Jurkat, Clone E6-1 (cell line): ENCODE measurements at regions not wholly inside any gene's neighbourhood (a gene's known extent, or its start where the extent isn't known, plus 50 kb on each side); places are given as distances from the start of the nearest gene placed in this dataset.

Experiments
- DNase-seq: peaks from one replicate; pipeline ENCODE4 v3.0.0-alpha.2; 2011; ENCODE audit warnings: low read depth, low spot score
- H3K4me3 ChIP-seq: 2 replicates; pipeline ENCODE4 v1.5.1; 2011; ENCODE audit warnings: mild to moderate bottlenecking, low read length, control low read depth, moderate library complexity

GRCh38 chr10:65320236-65321026 lies 1605.4 kb upstream of the LRRTM3 start:
- DNase-seq = no peak
- no peak overlapping the region for H3K4me3 ChIP-seq

DNA sequence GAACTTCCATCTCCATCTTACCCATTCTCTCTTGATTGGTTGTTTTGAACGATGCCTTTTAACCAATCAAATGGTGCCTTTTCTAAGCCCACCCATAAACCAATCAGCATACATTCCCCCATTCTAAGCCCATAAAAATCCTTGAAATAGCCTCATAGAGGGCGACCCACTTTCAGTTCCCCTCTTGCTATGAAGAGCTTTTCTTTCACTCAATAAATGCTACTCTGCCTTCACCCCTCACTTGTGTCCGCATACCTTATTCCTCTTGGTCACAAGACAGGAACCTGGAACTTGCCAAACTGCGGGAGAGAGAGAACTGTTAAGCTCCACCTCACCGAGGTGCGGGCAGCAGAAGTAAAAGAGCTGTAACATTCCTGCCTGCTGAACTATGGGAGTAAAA lies 1602.0 kb upstream of the LRRTM3 start:
- no peak for DNase-seq
- H3K4me3 ChIP-seq = no peak overlapping the region

- no peak overlapping the region for H3K4me3 ChIP-seq
- no peak for DNase-seq
Measured at GRCh38 chr10:65325913-65326312, 1599.9 kb upstream of the LRRTM3 start.

DNA sequence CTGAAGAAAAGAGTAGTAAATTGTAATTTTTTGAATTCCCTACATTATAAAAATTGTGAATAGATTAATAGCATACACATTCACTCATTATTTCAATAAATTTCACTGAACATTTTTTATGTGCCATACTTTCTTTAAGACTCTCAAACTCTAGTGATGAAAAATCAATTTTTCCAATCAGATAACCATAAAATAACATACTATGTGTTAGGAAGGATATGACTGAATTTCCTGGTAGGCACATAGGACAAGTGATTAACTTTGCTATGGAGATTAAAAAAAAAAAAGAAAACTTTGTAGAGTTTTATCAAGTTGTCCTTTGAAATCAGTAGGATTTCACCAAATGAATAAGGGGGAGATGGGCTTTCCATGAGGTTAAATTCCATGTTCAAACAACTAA lies 1597.3 kb upstream of the LRRTM3 start:
- no peak for DNase-seq
- no peak overlapping the region for H3K4me3 ChIP-seq

GRCh38 chr10:65335311-65335710 lies 1590.5 kb upstream of the LRRTM3 start:
- no peak for DNase-seq

DNA sequence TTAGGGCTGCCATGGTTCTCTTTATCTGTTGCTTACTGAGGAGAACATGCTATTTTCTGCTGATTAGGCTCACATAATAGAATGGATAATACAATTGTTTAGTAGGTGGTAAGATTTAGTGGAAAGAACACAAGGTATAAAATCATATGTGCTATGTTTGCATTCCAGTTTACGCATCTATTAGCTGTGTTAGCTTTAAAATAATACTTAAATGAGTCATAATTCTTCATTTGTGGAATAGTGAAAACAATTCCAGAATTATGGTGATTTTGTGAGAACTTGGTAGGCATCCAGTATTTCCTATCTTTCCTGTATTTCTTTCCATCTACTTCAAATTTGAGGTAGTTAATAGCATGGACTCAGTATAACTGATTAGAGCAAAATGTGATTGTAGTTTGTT lies 1585.5 kb upstream of the LRRTM3 start:
- H3K4me3 ChIP-seq = no peak overlapping the region
- DNase-seq = no peak

More at GRCh38 chr10:65335311-65335710, 1590.5 kb upstream of the LRRTM3 start:
- H3K4me3 ChIP-seq = no peak overlapping the region

DNA sequence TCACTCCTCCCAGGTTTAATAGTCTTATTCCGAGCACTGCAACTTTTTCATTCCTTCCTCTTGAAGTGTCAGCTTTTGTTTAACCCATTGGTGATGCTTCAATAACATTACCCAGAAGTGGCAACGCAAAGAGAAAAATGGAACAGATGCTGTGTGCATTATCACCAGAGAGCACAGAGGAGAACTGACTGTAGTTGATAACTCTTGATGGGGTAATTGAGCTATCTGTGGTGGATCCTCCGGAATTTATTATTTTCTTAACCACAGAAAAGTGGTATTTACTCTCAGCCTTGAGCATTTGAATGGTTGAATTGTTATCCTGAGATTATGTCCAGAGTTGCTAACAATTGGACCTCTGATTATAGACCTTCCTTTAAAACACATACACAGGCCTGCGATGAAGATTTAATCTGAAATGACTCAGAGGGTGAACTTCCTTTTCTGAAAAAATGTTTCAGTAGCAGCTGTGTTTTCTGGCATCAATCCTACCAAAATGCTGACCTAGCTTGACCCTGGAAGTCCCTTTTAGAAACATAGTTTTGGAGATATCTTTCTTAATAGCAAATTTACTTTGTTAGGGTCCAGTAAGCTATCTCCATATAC lies 1584.4 kb upstream of the LRRTM3 start:
- no peak for DNase-seq
- H3K4me3 ChIP-seq = no peak overlapping the region

DNA sequence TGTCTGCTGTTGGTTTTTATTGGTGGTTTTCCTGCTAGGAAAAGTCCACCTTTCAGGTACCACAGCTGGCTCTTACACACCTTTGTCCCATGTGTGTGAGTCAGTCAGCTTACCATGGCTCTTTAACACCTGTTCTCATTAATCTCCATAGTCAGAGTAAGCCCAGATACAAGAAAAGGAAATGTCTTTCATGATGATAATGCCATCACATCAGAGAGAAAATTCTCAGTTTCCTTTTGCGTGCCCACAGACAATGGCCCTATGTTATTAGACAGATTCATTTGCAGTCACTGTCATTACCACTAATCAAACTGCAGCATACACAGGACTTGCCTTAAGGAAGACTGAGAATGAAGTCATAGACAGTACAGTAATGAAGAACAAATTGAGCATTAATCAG lies 1583.6 kb upstream of the LRRTM3 start:
- DNase-seq = no peak
- H3K4me3 ChIP-seq = no peak overlapping the region

DNA sequence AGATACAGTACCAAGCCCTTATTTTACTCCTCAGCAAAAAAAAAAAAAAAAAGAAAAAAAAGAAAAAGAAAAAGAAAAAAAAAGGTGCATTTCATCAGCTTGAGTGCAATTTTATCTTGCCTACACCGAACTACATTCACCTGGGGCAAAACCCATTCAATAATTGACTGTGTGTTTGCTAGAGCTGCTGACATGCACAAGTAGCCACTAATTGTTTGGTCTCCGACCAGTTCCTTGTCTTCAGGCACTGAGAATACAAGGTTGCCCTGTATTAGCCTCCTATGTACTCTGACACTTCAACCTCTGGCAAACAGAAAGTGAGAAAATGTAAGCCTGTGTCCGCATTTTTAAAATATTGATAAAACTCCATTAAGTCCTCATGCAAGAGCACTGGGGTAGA lies 1579.4 kb upstream of the LRRTM3 start:
- DNase-seq = no peak
- no peak overlapping the region for H3K4me3 ChIP-seq

GRCh38 chr10:65348637-65349036 lies 1577.2 kb upstream of the LRRTM3 start:
- no peak for DNase-seq
- no peak overlapping the region for H3K4me3 ChIP-seq

- no peak for DNase-seq
- no peak overlapping the region for H3K4me3 ChIP-seq
Measured at GRCh38 chr10:65350611-65351010, 1575.2 kb upstream of the LRRTM3 start.

DNA sequence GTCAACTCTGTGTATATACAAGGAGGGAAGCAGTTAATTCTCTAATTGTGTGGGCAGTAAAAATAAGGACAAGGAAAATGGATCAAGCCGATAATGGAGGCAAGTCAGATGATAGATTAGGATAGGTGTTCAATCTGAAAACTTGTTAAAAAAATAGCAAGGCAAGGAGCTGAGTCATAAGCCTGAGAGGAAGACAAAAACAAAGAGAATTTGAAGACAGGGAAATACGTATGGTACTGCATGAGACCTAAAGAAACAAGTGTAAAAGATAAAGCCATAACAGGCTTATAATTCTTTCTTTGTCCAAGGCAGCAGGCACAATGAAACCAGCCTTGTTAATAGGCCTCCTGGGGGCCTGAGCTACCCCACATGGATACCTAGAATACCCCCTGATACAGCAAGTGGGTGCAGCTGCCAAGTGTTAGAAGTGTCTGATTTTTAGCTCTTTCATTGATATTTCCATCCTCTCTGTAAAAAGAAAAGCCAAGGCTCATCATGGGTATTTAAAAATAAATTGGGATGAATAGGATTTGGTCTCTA lies 1570.6 kb upstream of the LRRTM3 start:
- DNase-seq = no peak
- H3K4me3 ChIP-seq = no peak overlapping the region

DNA sequence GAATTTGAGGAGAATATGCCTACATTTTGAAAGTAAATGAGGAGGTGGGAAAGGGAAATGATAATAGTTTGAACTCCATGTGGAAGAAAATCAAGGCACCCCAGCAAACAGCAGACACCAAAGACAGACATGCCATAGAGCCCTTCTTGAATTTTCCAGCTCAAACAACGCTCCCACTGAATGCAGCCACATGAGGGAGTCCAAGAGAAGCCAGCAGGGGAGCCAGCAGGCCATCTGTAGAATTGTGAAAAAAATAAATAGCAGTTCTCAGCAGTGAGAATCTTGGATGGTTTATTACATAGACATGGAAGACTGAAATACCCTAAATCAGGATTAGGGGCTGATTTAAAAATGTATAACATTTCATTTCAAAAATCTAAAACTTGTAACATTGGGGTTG lies 1567.3 kb upstream of the LRRTM3 start:
- H3K4me3 ChIP-seq = no peak overlapping the region
- DNase-seq = peak; percentile 0

DNA sequence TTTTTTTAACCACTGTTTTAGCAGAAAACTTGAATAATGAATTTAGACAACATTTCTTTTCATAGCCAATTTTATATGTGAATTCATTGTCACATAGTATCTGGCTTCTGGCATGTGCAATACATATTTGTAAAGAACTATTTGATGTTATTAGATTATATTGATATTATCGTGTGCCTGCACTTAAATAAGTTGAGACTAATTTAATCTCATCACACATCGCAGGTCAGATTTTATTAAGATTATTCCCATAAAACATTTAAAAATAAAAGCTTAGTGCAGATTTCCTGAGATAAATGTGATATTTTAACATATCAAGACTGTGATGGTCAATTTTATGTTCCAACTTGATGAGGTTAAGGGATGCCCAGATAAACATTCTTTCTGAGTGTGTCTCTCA lies 1565.3 kb upstream of the LRRTM3 start:
- H3K4me3 ChIP-seq = no peak overlapping the region
- DNase-seq = no peak

DNA sequence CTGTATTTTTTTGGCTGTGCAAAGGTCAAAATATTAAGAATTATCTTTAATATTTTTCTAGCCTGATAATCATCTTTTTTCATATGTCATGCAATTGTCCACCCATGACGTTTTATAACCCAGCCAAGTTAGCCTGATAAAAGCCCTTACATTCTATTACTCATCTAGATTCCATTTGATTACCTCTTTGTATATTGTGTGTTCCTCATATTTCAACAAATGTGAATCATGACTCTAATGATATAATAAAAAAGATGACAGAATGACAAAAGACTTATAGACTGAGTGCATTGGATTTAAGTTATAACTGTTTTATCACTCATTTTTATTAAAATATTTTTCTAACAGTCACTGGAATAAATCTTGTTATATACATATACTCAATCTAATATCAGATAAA lies 1560.0 kb upstream of the LRRTM3 start:
- H3K4me3 ChIP-seq = no peak overlapping the region
- DNase-seq = no peak

DNA sequence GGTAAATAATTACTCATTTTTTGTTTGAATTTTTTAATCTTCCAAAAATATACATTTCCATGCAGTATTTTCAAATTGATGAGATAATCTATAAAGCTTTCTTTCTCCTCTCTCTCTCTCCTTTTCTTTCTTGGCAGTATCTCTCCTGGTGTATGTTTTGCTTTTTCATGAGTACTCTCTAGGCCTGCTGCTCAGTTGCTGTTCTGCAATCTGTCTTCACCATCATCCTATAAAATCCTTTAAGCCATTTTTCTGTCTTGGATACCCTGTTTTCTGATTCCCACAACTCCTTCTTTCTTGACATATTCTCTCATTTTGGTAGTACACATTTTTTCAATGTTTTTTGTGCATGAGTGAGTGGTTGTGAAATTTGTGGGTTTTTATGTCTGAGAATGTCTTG lies 1558.1 kb upstream of the LRRTM3 start:
- no peak for DNase-seq

GRCh38 chr10:65375528-65375927 lies 1550.3 kb upstream of the LRRTM3 start:
- H3K4me3 ChIP-seq = no peak overlapping the region
- no peak for DNase-seq

More for the DNA sequence above, 1558.1 kb upstream of the LRRTM3 start:
- H3K4me3 ChIP-seq = no peak overlapping the region

- DNase-seq = no peak
- no peak overlapping the region for H3K4me3 ChIP-seq
Measured at GRCh38 chr10:65377687-65378086, 1548.1 kb upstream of the LRRTM3 start.

DNA sequence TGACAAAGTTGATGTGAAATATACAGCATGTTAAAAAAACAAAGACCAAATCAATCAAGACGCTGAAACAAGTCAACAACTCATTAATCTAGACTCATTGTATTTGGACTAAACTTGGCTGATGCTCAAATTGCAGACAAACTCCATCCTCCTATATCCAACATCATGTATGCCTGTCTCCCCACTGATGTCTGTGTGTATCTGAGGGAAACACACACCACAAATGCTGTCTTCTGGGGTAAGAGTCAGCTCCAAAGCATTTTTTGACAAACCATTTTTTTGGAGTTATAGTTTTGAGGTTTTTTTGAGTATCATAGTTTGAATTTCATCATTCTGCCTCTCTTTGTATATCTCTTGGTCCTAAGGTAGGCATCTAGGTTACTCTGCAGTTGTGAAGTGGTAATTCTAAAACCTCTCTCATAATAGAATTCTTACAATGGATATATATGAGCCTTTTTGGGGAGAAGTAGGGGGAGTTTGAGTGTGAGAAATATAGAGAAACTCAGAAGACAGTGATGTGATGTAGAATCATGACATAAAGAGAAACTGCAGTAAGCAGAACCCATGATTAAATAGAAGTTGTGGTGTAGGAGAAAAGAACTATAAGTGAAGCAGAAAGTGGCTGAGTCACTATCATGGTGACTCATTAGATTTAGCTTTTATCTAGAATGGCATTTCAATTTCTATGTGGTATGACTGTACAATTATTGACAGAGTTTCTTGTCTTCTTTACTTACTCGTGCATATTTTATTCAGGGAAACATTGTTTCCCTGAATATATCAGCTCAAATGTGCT lies 1531.1 kb upstream of the LRRTM3 start:
- H3K4me3 ChIP-seq = no peak overlapping the region
- no peak for DNase-seq

GRCh38 chr10:65395631-65396030 lies 1530.2 kb upstream of the LRRTM3 start:
- no peak for DNase-seq
- H3K4me3 ChIP-seq = no peak overlapping the region
